ENCODE measurements at regions not wholly inside any gene's neighbourhood (a gene's known extent, or its start where the extent isn't known, plus 50 kb on each side); places are given as distances from the start of the nearest gene placed in this dataset.
"Not testable (repeated sequence)": the region's sequence is repeated elsewhere in the genome, so short reads cannot be mapped to it uniquely, and the experiment has no call there.

DNA sequence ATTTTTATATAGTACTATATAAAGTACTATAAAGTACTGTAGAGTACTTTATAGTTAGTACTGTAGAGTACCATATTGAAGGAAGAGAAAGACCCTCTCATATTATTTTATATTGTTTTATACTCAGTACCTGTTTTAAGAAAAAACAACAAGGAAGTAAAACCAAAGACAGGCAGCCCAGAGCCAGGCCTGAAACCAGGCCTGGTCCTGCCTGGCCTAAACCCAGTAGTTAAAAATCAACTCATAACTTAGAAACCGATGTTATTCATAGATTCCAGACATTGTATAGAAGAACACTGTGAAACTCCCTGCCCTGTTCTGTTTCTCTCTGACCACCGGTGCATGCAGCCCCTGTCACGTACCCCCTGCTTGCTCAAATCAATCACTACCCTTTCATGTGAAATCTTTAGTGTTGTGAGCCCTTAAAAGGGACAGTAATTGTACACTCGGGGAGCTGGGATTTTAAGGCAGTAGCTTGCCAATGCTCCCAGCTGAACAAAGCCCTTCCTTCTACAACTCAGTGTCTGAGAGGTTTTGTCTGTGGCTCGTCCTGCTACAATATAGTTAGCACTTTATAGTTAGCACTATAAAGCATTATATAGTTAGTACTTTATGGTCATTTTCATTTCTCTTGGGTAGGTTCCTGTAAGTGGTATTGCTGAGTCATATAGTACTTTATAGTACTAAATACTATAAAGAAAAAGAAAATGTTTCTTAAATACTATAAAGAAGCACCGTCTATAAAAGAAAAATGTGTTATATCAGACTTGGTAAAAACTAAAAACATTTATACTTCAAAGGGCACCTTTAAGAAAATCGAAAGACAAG is 940.6 kb upstream of the ACO1 start:
- not testable (repeated sequence) for DNase-seq

DNA sequence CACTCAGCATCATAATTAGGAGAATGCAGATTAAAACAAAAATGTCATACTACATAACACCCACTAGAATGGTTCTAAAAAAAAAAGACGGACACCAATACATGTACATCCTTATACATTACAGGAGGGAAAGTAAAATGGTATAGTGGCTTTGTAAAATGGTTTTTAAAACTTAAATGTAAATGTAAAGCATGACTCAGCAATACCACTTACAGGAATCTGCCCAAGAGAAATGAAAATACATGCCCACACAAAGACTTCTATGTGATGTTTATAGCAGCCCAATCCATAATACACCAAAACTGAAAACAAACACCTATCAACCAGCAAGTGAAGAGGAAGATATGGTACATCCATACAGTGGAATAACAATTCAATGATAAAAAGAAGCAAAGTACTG is 939.1 kb upstream of the ACO1 start:
- no peak for DNase-seq

DNA sequence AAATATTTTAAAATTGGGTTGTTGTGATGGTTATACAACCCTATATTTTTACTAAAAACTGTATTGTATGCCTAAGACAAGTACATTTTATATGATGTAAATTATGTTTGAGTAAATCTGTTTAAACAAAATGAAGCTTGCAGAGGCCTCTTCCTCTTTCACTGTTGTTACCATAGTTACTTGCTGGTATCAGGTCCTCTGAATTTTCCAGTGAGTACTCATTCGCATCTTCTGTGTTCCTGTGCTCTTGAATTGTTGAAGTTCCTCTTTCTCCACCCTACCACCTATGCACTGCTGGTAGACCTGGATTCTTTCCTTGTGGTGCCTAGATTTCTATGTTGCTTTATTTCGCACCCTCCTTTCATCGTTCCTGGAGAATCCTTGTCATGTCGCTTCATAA is 938.5 kb upstream of the ACO1 start:
- DNase-seq = peak in 1 of 3 experiments; percentile 6

DNA sequence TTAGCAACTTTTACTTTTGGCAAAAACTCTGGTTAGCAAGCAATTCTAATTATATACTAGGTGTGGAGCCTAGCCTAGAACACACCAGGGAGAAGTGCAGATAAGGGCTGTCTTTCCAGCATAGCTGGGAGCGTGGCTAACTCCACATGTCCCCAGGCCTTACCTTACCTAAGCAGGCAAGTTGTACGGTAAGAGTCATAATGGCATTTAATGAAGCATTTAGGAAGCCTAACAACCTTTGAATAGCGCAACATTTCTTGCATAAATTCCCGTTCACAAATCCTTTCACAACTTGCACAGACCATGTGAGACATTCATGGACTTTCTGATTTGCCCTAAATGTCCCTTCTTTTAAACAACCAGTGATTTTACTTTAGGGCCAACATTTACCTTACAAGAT is 917.4 kb upstream of the ACO1 start:
- no peak for DNase-seq

DNA sequence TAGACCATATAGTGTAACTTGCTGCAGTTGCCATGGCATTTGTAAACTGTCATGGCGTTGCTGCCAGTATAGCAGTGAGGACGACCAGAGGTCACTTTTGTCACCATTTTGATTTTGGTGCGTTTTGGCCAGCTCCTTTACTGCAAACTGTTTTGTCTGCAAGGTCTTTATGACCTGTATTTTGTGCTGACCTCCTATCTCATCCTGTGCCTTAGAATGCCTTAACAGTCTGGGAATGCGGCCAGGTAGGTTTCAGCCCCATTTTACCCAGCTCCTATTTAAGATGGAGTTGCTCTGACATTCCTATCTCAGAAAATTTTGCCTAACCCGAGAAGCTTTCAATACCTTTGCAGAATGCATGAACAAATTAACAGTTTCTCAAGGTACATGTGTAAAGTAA is 914.4 kb upstream of the ACO1 start:
- DNase-seq = no peak

DNA sequence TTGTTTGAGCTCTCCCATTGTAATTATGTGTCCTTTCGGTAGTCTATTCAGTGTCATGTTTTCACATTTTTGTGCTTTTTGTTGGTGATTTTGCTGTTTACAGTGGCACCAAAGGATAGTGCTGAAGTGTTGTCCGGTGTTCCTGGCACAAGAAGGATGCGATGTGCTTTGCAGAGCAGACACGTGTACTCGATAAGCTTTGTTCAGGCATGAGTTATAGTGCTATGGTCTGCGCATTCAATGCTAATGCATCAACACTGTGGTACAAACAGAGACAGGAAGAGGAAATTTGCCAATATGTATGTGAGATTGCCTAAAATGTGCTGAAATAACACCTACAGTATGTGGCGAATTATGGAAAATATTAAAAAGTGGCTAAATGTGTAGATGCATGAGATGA is 913.4 kb upstream of the ACO1 start:
- DNase-seq = no peak

DNA sequence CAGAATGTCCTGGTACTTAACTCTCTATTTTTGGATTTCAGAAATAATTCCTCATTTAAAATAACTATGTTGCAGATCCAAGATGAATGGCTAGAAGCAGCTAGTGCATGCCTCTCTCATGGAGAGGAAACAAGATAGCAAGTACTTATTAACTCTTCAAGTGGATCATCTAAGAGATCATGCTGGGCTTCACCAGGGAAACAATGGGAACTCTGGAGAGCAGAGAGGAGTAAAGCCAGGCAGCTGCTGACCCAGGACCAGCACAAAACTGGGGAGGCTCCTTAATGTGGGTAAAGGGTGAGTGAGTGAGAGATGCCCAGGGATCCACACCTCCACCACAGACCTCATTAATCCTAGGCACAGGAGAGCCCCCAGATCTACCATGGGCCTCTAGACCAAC is 897.8 kb upstream of the ACO1 start:
- DNase-seq = peak in 1 of 3 experiments; percentile 56

DNA sequence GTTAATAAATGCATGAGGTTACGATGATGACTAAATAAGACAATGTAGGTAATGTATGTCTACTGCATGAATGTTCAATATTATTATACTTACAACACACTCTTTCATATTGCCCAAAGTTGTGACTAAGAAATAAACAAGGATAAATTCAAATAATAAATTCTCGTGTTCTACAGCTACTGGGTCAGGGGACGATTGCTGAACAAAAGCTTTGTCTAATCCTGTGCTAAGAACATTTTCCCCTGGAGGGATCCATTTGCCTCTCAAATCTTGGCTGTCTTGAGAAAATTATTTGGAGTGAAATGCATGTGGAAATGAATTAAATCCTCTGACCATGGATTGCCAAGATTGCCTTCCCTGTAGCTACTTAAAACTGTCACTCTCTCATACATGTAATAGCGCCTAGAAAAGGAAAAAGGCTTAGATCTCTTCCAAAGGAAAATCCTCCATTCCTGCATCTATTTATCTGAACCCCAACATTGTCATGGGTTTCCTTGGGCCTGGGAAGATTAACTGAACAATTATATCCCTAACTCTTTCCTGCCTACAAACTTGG is 893.8 kb upstream of the ACO1 start:
- no peak for DNase-seq

DNA sequence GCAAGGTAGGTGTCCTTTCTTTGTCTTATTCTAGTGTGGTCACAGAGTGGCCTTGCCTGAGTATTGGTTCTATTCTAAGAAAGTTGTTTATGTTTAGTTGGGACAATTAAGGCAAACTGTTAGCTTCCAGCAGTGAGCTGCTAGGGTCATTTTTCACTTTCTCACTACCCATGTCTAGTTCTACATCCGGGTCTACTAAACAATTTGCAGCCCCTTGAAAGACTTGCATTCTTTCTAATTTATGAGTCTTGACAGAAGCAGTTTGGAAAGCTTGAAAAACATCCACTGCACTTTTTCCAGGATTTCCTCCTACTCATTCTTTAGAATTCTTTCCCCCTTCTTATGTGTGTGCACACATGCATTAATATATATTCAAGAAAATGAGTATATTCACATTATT is 892.2 kb upstream of the ACO1 start:
- DNase-seq = no peak

DNA sequence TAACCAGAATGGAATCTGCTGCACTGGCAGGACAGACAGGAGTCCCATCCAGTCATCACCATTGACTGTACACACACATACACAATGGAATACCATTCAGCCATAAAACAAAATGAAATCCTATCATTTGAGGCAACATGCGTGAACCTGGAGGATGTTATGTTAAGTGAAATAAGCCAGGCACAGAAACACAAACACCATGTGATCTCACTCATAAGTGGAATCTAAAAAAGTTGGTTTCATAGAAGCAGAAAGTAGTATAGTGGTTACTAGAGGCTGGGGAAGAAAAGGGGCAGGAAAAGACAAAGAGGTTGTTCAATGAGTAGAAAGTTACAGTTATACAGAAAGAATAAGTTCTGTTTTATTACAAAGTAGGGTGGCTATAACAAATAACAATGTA is 884.0 kb upstream of the ACO1 start:
- no peak for DNase-seq

DNA sequence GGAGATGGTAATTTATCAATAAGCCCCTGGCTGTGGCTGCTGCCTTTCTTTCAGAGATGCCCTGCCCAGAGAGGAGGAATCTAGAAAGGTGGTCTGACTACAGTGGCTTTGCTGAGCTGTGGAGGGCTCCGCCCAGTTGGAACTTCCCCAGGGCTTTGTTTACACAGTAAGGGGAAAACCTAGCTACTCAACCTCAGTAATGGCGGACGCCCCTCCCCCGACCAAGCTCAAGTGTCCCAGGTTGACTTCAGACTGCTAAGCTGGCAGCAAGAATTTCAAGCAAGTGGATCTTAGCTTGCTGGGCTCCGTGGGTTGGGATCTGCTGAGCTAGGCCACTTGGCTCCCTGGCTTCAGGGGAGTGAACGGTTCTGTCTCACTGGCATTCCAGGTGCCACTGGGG is 865.4 kb upstream of the ACO1 start:
- DNase-seq = peak in 1 of 3 experiments; percentile 22

DNA sequence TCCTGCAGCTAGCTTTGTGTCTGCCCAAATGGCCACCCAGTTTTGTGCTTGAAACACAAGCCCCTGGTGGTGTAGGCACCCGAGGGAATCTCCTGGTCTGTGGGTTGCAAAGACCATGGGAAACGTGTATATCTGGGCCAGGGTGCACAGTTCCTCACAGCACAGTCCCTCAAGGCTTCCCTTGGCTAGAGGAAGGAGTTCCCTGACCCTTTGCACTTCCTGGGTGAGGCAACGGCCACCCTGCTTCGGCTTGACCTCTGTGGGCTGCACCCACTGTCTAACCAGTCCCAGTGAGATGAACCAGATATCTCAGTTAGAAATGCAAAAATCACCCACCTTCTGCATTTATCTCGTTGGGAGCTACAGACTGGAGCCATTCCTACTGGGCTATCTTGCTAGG is 865.0 kb upstream of the ACO1 start:
- DNase-seq = no peak

DNA sequence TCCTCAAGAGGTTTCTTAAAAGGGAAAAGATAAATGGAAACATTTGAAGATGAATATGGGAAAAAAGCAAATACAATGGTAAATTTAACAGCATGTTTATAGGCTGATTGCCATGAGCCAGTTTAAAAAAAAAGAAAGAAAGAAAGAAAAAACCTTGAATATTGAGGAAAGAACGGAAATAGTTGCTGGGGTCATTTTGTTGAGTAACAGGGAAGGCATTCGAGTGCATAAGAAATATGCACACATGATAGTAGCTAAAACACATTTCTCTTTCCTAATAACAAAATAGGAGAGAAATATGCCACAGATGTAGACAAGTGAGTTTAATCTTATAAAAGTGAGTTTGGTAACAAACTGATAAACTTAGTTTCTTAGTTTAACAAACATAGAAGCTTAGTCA is 864.6 kb upstream of the ACO1 start:
- DNase-seq = no peak

DNA sequence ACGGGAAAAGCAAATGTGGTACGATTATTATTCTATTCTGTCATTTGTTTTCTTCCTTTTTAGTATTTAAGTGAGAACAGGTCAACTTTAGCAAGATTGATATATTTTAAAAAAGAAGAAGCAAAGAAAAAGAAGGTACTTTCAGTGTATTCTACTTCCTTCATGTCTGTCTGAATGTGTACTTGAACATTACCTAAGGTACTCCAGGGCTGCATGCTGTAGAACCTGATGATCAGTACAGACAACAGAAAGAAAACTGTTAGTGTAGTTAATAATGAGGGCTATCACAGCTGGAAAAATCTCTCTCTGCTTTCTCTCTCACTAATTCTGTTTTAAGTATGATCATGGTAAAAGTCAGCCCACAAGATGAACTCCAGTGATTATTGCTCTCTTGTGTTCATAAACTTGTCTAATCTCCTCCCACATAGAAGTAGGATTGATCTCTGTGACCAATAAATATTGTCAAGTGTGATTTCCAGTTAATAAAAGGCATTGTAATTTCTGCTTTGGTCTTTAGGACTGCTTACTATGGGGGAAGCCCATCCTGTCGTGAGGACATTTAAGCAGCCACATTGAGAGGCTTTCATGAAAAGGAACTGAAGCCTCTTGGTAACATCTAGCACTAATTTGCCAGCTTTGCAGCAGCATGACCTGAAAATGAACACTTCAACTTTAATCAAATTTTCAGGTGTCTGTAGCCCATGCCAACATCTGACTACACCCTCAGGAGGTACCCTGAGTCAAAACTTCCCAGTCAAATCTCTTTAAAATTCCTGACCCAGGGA is 864.0 kb upstream of the ACO1 start:
- no peak for DNase-seq

DNA sequence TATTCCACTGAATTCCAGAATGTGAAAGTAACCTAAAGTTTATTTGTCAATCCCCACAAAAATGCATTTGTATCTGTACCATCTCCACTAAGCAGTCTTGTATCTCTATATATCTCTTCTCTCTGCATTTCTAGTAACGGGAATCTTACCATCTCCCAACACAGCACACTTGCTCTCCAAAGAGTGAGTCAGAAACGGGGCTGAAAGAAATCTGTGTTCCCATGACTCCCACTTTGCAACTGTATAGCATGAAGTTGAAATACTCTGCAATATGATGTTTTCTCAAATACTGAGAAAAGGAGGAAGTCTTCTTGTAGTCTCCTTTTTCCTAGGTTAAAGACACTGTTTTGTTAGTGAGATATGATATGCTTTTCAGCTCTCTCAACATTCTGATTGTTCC is 848.8 kb upstream of the ACO1 start:
- no peak for DNase-seq

DNA sequence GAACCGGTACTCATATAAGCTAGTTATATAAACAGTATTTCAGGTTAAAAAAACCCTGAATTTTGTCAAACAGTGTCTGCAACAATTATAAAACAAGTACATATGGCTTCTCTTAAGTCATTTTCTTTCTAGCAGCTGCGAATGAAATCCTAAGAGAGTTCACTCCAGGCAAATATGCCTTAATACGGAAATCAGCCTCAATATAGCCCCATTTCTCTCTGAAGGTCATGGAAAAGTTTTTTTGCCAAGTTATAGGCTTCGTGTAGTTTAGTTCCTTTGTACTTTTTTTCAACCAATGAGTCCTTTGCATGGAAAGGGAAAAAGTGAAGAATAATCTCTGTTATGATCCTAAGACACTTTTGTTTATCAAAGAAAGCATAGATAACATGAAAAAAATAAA is 848.0 kb upstream of the ACO1 start:
- no peak for DNase-seq

DNA sequence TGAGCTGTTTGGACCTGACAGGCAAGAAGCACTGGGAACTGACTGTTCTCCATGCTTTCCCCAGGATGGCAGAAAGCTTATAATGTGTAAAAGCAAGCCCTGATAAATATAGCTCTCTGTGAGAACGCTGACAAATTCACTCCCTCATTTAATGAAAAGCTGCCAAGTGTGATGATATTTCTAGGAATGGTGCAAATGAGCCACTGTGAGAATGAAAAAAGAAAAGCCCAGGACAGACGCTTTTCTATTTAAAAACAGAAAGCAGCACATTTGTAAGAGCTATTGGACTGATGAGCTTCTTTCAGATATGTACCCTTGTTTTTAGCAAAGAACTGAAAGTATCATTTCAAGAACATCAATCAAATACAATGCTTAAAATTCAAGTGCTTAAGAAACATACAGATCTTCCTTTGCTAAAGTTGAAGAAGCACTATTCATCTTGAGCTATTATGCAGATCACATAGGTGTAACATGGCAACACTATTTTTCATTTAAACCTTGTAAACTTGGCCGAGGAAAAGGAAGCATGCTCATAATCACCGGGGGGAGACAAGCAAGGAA is 842.6 kb upstream of the ACO1 start:
- no peak for DNase-seq

DNA sequence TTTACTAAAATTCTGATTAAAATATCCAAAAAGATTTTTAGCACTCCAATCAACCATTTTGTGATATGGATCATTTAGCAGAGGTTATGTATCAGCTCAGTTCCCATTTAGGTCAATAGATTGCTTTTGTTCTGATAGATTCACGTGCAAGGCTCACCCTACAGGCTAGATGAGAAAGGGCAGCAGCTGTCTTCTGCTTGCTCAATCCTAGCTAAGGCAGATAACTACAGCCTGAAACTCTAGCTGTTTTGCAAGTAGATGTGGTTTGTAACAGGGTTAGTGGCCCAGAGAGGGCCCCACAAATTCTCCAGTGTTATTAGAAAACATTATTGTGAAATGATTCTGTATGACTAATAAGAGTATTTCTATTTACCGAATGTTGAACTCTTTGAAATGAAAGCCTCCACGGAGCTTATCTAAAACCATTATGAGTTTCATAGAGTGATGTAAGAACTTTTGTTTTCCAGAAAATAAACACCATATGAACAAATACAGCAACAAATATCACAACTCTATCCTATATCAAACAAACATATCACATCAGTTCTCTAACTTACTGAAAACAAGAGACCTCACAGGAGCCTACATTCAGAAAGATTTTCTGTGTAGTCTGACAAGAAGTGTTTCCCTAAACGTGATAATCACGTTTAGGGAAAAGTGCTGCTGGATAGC is 841.9 kb upstream of the ACO1 start:
- DNase-seq = peak in 1 of 3 experiments; percentile 18

DNA sequence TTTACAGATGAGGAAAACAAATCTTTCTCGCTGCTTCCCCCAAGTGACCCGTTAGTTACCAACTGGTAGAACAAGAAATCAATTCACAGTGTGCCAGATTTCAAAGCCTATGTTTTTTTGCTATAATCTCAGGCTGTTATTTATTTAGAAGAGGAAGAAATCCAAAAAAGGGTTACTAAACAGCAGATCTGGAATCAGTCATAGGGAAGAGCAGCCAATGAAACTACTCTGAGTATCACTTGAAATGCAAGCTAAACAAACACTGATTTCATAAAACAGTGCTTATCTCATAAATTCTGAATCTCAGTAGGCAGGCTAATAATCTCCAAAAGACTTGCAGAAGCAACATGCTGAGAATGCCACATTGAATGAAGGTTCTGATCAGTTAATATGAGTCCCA is 829.5 kb upstream of the ACO1 start:
- DNase-seq = no peak

DNA sequence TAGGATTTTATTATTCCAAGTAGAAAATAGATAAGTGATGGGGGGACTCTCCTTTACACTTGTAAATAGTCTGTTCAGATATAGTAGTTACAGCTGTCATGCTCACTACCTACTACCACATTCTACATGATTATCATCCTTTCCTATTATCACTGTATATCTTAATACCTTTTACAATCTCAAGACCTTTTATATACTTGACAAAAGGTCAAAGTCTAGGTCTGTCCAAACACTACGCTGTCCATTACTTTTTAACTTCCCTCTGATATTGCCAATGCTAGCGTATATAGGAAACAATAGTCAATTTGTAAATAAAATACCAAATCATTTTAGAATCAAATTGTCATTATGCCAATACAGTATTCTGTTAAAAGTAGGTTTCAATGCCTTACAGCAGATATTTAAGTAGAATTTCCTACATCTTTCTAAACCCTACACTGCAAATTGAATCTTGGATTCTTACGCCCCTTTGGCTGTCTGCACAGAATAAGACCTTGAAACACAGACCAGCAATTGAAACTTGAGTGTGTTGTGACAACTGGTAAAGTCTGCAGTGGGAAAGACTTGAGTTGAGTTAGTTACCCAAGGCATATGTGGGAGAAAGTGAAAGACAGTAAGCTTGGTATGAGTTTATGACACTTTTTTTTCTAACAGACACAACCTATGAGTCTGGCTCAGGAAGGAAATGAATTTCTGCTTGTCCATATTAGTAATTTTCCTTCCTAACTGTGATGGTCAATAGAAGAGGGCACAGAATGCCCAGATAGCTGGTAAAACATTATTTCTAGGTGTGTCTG is 827.6 kb upstream of the ACO1 start:
- no peak for DNase-seq

DNA sequence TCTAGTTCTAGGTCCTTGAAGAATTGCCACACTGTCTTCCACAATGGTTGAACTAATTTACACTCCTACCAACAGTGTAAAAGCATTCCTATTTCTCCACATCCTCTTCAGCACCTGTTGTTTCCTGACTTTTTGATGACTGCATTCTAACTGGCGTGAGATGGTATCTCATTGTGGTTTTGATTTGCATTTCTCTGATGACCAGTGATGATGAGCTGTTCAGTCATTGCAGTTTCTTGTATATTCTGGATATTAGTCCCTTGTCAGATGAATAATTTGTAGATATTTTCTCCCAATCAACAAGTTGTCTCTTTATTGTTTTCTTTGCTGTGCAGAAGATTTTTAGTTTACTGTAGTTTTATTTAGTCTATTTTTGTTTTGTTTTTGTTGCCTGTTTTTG is 812.3 kb upstream of the ACO1 start:
- not testable (repeated sequence) for DNase-seq

DNA sequence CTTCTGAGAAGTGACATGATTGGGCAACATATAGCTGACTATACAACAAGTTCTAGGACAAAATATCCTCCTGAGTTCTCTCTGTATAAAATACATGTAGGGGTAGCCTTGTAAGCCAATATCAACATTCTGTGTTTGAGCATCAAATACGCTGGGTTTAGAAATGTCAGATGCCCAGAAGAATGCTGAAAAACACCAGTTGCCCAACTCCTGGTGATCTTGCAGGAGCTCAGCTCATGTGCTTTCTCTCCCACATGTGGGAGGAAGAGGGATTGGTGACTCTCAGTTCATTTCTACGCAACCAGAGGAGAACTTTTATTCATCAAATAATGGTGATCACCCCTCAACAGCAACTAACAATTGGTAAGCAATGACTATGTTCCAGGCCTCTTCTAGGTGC is 810.9 kb upstream of the ACO1 start:
- DNase-seq = no peak
